ENCODE measurements at regions not wholly inside any gene's neighbourhood (a gene's known extent, or its start where the extent isn't known, plus 50 kb on each side); places are given as distances from the start of the nearest gene placed in this dataset.

DNA sequence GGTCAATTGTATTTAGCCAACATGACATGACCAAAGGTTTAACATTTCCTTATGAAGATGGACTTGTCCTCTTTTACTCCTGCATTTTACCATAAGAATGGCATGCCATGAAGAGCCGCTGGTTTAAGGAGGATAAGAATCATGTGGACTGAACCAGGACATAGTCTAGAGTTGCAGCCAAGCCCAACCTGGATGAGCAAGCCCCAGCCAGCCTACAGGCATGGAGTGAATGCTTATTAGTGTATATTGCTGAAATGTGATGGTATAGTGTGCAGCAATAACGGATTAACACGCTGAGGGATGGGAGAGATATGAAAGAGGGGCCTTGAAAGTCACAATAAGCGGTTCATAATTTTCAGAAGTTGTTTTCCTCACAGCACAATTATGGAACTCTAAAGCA, 523.2 kb downstream of the NTRK2 start:
- no peak overlapping the region for H3K27ac ChIP-seq
- DNase-seq (ENCODE audit: low spot score in 2 of 2): no peak
- H3K27me3 ChIP-seq: no peaks in the 10 kb centered on the region
- TF ChIP-seq, protein P1, sequence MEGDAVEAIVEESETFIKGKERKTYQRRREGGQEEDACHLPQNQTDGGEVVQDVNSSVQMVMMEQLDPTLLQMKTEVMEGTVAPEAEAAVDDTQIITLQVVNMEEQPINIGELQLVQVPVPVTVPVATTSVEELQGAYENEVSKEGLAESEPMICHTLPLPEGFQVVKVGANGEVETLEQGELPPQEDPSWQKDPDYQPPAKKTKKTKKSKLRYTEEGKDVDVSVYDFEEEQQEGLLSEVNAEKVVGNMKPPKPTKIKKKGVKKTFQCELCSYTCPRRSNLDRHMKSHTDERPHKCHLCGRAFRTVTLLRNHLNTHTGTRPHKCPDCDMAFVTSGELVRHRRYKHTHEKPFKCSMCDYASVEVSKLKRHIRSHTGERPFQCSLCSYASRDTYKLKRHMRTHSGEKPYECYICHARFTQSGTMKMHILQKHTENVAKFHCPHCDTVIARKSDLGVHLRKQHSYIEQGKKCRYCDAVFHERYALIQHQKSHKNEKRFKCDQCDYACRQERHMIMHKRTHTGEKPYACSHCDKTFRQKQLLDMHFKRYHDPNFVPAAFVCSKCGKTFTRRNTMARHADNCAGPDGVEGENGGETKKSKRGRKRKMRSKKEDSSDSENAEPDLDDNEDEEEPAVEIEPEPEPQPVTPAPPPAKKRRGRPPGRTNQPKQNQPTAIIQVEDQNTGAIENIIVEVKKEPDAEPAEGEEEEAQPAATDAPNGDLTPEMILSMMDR (IDR thresholded peaks at IDR 0.05): no peak
- H3K4me3 ChIP-seq: no peak overlapping the region
- H3K9me3 ChIP-seq: no peaks in the 10 kb centered on the region
- intact Hi-C loops (cut with DNase I): no loop called here
- H3K36me3 ChIP-seq: no peaks in the 10 kb centered on the region
- no peaks in the 10 kb centered on the region for H3K4me1 ChIP-seq

DNA sequence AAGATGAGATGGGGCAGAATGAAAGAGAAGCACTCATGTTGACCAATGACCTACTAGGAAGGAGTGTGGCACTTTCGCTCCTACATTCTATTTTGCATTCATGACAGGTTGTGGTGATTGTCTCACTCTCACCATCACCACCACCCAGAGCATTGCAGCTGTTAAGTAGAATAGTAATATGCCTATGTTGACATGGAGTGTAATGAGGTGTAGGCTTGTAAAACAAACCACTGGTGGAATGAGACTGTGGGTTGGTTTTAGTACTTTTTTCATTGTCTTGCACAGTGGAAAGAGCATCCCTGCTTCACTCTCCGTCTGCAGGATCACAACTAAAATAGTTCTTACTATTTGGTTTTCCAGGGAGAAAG, 516.7 kb downstream of the NTRK2 start:
- H3K27me3 ChIP-seq: no peaks in the 10 kb centered on the region
- TF ChIP-seq, protein P1 (IDR thresholded peaks at IDR 0.05): no peak
- no peak for DNase-seq (ENCODE audit: low spot score in 2 of 2)
- intact Hi-C loops (cut with DNase I): no loop called here
- H3K4me3 ChIP-seq: no peak overlapping the region
- no peak overlapping the region for H3K27ac ChIP-seq
- H3K4me1 ChIP-seq: no peaks in the 10 kb centered on the region
- H3K9me3 ChIP-seq: no peaks in the 10 kb centered on the region
- H3K36me3 ChIP-seq: no peaks in the 10 kb centered on the region

DNA sequence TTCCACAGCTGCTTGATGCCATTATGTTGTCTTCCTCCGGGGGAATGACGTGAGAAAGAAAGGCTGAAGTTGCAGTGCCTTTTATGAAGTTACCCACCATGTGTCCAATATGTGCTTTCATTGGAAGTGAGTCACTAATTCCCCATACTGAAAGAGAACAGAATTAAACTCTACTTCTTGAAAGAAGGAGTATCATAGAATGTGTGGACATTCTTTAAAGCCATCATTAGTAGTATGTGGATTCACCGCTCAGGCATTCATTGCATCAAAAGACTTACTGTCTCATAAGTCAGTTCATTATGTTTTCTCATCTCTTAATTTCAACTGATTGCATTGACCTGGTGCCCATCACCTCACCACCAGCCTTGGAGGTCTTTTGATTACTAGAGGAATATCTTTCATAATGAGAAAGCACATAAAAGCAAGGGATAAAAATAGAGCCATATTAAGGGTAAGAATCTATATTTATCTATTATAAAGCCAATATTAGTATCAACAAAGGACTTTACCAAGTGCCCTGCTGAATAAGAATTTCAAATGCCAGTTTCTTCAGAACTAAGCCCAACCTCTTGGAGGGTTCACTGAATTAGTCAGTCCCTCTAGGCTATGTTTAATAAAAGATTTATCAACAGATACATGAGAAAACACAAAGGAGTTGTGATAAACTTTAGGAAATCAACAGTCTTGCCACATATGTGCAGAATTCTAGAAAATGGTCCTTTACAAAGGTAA, 516.1 kb downstream of the NTRK2 start:
- no peak for DNase-seq (ENCODE audit: low spot score in 2 of 2)
- Histone ChIP-seq H3K4me3 (no peak overlapping the region), H3K4me1 (no peaks in the 10 kb centered on the region), H3K9me3 (no peaks in the 10 kb centered on the region), H3K36me3 (no peaks in the 10 kb centered on the region), H3K27me3 (no peaks in the 10 kb centered on the region), H3K27ac (no peak overlapping the region)
- intact Hi-C loops (cut with DNase I): no loop called here
- TF ChIP-seq, protein P1 (IDR thresholded peaks at IDR 0.05): no peak

DNA sequence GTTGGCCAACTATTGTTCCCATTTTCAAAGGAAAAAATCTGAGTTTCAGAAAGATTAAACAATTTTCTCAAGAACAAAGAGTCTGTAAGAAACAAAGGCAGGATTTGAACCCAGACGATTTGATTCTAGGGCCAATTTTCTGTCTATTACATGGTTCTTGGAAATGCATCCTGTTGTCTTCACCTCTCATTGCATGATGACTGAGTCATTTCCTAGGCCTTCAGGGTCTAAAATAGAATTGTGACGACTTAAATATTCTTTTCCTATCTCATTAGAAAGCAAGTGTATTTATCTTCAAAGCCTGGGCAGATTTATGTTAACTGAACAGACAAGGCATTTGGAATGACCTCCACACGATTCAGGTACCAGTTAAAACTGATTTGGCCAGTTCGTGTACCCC, 512.9 kb downstream of the NTRK2 start:
- no peak for DNase-seq (ENCODE audit: low spot score in 2 of 2)

DNA sequence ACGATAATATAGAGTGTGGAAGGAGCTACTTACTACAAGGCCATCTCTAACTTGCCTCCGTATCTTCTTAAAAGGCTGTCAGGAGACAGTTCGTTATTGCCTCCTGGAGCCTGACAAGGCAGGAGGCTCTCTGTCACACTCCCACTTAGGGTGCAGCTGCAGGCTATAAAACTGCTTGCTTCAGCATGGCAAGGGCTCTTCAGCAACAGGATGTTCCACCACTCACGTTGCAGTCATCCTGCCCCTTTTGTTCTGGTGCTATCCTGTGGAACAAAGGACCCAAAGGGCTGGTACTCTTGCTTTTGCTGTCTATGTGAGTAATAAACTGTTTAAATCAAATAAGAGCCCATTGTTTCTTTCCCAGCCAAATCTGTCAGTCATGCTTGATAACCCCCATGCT, 508.9 kb downstream of the NTRK2 start:
- no peaks in the 10 kb centered on the region for H3K4me1 ChIP-seq
- H3K27me3 ChIP-seq: no peaks in the 10 kb centered on the region
- DNase-seq (ENCODE audit: low spot score in 2 of 2): no peak
- H3K36me3 ChIP-seq: no peaks in the 10 kb centered on the region
- intact Hi-C loops (cut with DNase I): no loop called here
- H3K9me3 ChIP-seq: no peaks in the 10 kb centered on the region
- H3K4me3 ChIP-seq: no peak overlapping the region
- H3K27ac ChIP-seq: no peak overlapping the region
- TF ChIP-seq, protein P1 (IDR thresholded peaks at IDR 0.05): no peak

More for the DNA sequence above, 512.9 kb downstream of the NTRK2 start:
- TF ChIP-seq, protein P1 (IDR thresholded peaks at IDR 0.05): no peak
- no peaks in the 10 kb centered on the region for H3K4me1 ChIP-seq
- H3K9me3 ChIP-seq: no peaks in the 10 kb centered on the region
- H3K36me3 ChIP-seq: no peaks in the 10 kb centered on the region
- no peaks in the 10 kb centered on the region for H3K27me3 ChIP-seq
- intact Hi-C loops (cut with DNase I): no loop called here
- no peak overlapping the region for H3K4me3 ChIP-seq
- H3K27ac ChIP-seq: no peak overlapping the region

DNA sequence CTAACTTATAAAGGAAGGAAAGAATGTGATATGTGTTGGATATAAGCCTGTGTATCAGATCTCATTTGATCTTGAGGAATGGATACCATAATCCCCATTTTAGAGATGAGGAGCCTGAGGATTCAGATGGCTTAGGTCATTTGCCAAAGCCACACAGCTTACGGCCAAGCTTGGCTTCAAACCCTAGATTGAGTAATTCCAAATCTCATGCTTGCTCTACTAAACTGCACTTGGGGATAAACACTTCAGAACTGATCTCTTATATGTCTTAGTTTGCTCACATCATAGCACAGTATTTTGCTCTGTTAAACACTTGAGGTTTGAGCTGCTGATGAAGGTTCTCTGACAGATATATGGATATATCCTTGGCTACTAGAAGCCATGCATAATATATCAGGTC, 504.4 kb downstream of the NTRK2 start:
- H3K27ac ChIP-seq: no peak overlapping the region
- intact Hi-C loops (cut with DNase I): no loop called here

More for the DNA sequence above, 504.4 kb downstream of the NTRK2 start:
- Histone ChIP-seq H3K36me3 (no peaks in the 10 kb centered on the region), H3K4me1 (no peaks in the 10 kb centered on the region), H3K27me3 (no peaks in the 10 kb centered on the region), H3K4me3 (no peak overlapping the region), H3K9me3 (no peaks in the 10 kb centered on the region)
- TF ChIP-seq, protein P1 (IDR thresholded peaks at IDR 0.05): no peak
- DNase-seq (ENCODE audit: low spot score in 2 of 2): no peak
